Erythroblast (primary cell): ENCODE measurements at regions not wholly inside any gene's neighbourhood (a gene's known extent, or its start where the extent isn't known, plus 50 kb on each side); places are given as distances from the start of the nearest gene placed in this dataset.

Experiments
- GATA1 ChIP-seq: IDR thresholded peaks from 2 replicates; pipeline ENCODE4 v1.6.1; 2011; ENCODE audit warnings: low read depth, mild to moderate bottlenecking, control low read depth, low read length, moderate library complexity
- POLR2A ChIP-seq: IDR thresholded peaks from 2 replicates; pipeline ENCODE4 v1.6.1; 2011; ENCODE audit warnings: mild to moderate bottlenecking, low read length

- no peak for TF ChIP-seq GATA1
- TF ChIP-seq POLR2A = no peak
Measured at GRCh38 chr21:14615359-14615974, 69.4 kb upstream of the SAMSN1 start.
